ENCODE measurements at regions not wholly inside any gene's neighbourhood (a gene's known extent, or its start where the extent isn't known, plus 50 kb on each side); places are given as distances from the start of the nearest gene placed in this dataset.

GRCh38 chr6:115708850-115709249 lies 351.8 kb downstream of the FRK start:
- WGBS (ENCODE audit: missing lambda C conversion rate): 0% methylated on average over 2 of the region's 2 CpGs
- no peak overlapping the region for H3K4me2 ChIP-seq
- POLR2A ChIA-PET: no interaction called here
- no peak for FAIRE-seq
- no peak overlapping the region for H3K4me3 ChIP-seq
- DNase-seq (ENCODE audit: low read depth in 1 of 2, low spot score in 1 of 2): no peak
- no peak for TF ChIP-seq NR3C1 (IDR thresholded peaks at IDR 0.05)
- TF ChIP-seq KDM5A (IDR thresholded peaks at IDR 0.05): no peak
- no peak for TF ChIP-seq MAX (IDR thresholded peaks at IDR 0.05)
- TF ChIP-seq CBX8 (IDR thresholded peaks at IDR 0.05): no peak
- TF ChIP-seq POLR2AphosphoS2 (conservative IDR thresholded peaks at IDR 0.05; ENCODE audit: low read length): no peak
- TF ChIP-seq PBX3 (IDR thresholded peaks at IDR 0.05): no peak
- no peak for TF ChIP-seq HMGXB4 (CRISPR knock-in tag; IDR thresholded peaks at IDR 0.05; ENCODE audit: borderline replicate concordance)
- no peak for TF ChIP-seq JUN (IDR thresholded peaks at IDR 0.05)
- no peaks in the 10 kb centered on the region for H3K9me3 ChIP-seq
- no peaks in the 10 kb centered on the region for H3K4me1 ChIP-seq
- no peak for ATAC-seq
- CTCF ChIA-PET: no interaction called here
- H3K27ac ChIP-seq: no peak overlapping the region

- no peak for DNase-seq (ENCODE audit: low read depth in 1 of 2, low spot score in 1 of 2)
- Histone ChIP-seq H3K27ac (no peak overlapping the region), H3K4me2 (no peak overlapping the region), H3K4me3 (no peak overlapping the region), H3K9me3 (no peaks in the 10 kb centered on the region), H3K4me1 (no peaks in the 10 kb centered on the region)
- CTCF ChIA-PET: no interaction called here
- no peak for ATAC-seq
- TF ChIP-seq KDM1A (IDR thresholded peaks at IDR 0.05; ENCODE audit: low read depth): no peak
- POLR2A ChIA-PET: no interaction called here
- no peak for FAIRE-seq
- WGBS (ENCODE audit: missing lambda C conversion rate): 38% methylated on average over 2 of the region's 2 CpGs
These were observed 353.7 kb downstream of the FRK start for GRCh38 chr6:115706981-115707380.

GRCh38 chr6:115706324-115706723 lies 354.4 kb downstream of the FRK start:
- FAIRE-seq (no peak), DNase-seq (ENCODE audit: low read depth in 1 of 2, low spot score in 1 of 2) (no peak), ATAC-seq (no peak)
- H3K9me3 ChIP-seq: no peaks in the 10 kb centered on the region
- no peaks in the 10 kb centered on the region for H3K4me1 ChIP-seq
- no peak overlapping the region for H3K4me3 ChIP-seq
- TF ChIP-seq RAD21 (conservative IDR thresholded peaks at IDR 0.05 in 1 of 2, IDR thresholded peaks at IDR 0.05 in 1 of 2) (no peak), HES2 (IDR thresholded peaks at IDR 0.05) (no peak), FOSB (CRISPR knock-in tag; IDR thresholded peaks at IDR 0.05) (no peak), HMGXB4 (CRISPR knock-in tag; IDR thresholded peaks at IDR 0.05; ENCODE audit: borderline replicate concordance) (no peak), E2F6 (IDR thresholded peaks at IDR 0.05; ENCODE audit: borderline replicate concordance, low read depth) (no peak), CHD2 (IDR thresholded peaks at IDR 0.05; ENCODE audit: low read length, partially characterized antibody) (no peak), BHLHE40 (IDR thresholded peaks at IDR 0.05; ENCODE audit: low read depth, low read length) (no peak), USF2 (IDR thresholded peaks at IDR 0.05) (no peak), KDM1A (IDR thresholded peaks at IDR 0.05; ENCODE audit: low read depth) (no peak), RARB (CRISPR knock-in tag; IDR thresholded peaks at IDR 0.05) (no peak), ELK1 (IDR thresholded peaks at IDR 0.05; ENCODE audit: low read depth, low read length) (no peak), TP53 (CRISPR knock-in tag; IDR thresholded peaks at IDR 0.05) (no peak), CEBPB (IDR thresholded peaks at IDR 0.05) (no peak), ZSCAN20 (CRISPR knock-in tag; IDR thresholded peaks at IDR 0.05) (no peak), BCL3 (IDR thresholded peaks at IDR 0.05) (no peak), POLR2A (IDR thresholded peaks at IDR 0.05; ENCODE audit: low read length) (no peak)
- ChIA-PET POLR2A (no interaction called here), CTCF (no interaction called here)
- H3K4me2 ChIP-seq: no peak overlapping the region
- no peak overlapping the region for H3K27ac ChIP-seq
